ENCODE measurements at regions not wholly inside any gene's neighbourhood (a gene's known extent, or its start where the extent isn't known, plus 50 kb on each side); places are given as distances from the start of the nearest gene placed in this dataset.

- no peaks in the 10 kb centered on the region for H3K9me3 ChIP-seq (ENCODE audit: insufficient read depth, low read length, severe bottlenecking)
- H3K36me3 ChIP-seq (ENCODE audit: insufficient read depth, low read length) = no peaks in the 10 kb centered on the region
- H3K4me2 ChIP-seq (ENCODE audit: insufficient read depth, low read length) = no peak overlapping the region
- TF ChIP-seq CTCF (IDR thresholded peaks at IDR 0.05; ENCODE audit: borderline replicate concordance, extremely low read depth, low read length, poor library complexity, severe bottlenecking) (no peak), EZH2 (IDR thresholded peaks at IDR 0.05; ENCODE audit: borderline replicate concordance, low read depth, low read length, severe bottlenecking) (no peak)
- H3K79me2 ChIP-seq (ENCODE audit: insufficient read depth, low read length) = no peaks in the 10 kb centered on the region
- no peaks in the 10 kb centered on the region for H4K20me1 ChIP-seq (ENCODE audit: insufficient read depth, low read length)
- no peaks in the 10 kb centered on the region for H3K27me3 ChIP-seq (ENCODE audit: insufficient read depth, low read length, poor library complexity)
- no peak for ATAC-seq (ENCODE audit: insufficient read depth, low read depth)
- no peaks in the 10 kb centered on the region for H3K4me1 ChIP-seq (ENCODE audit: insufficient read depth, low read length)
- no peak overlapping the region for H3K4me3 ChIP-seq (ENCODE audit: low read depth in 1 of 2, low read length in 2 of 2)
- H3K9ac ChIP-seq (ENCODE audit: low read depth, low read length) = no peak overlapping the region
- H2AFZ ChIP-seq (ENCODE audit: low read depth, low read length) = no peak overlapping the region
- H3K27ac ChIP-seq (ENCODE audit: low read length) = no peak overlapping the region
- DNase-seq = no peak
These were observed 243.0 kb downstream of the ICE1 start for GRCh38 chr5:5665225-5666075.

- DNase-seq = no peak
- Histone ChIP-seq H3K36me3 (ENCODE audit: insufficient read depth, low read length) (no peaks in the 10 kb centered on the region), H4K20me1 (ENCODE audit: insufficient read depth, low read length) (no peaks in the 10 kb centered on the region), H3K4me3 (ENCODE audit: low read depth in 1 of 2, low read length in 2 of 2) (no peak overlapping the region), H3K79me2 (ENCODE audit: insufficient read depth, low read length) (no peaks in the 10 kb centered on the region), H3K9ac (ENCODE audit: low read depth, low read length) (no peak overlapping the region), H3K27me3 (ENCODE audit: insufficient read depth, low read length, poor library complexity) (no peaks in the 10 kb centered on the region), H3K4me2 (ENCODE audit: insufficient read depth, low read length) (no peak overlapping the region), H3K4me1 (ENCODE audit: insufficient read depth, low read length) (no peaks in the 10 kb centered on the region), H3K27ac (ENCODE audit: low read length) (no peak overlapping the region), H3K9me3 (ENCODE audit: insufficient read depth, low read length, severe bottlenecking) (no peaks in the 10 kb centered on the region), H2AFZ (ENCODE audit: low read depth, low read length) (no peak overlapping the region)
- TF ChIP-seq CTCF (IDR thresholded peaks at IDR 0.05; ENCODE audit: borderline replicate concordance, extremely low read depth, low read length, poor library complexity, severe bottlenecking) = no peak
- TF ChIP-seq EZH2 (IDR thresholded peaks at IDR 0.05; ENCODE audit: borderline replicate concordance, low read depth, low read length, severe bottlenecking) = no peak
- ATAC-seq (ENCODE audit: insufficient read depth, low read depth) = no peak
These were observed 236.5 kb downstream of the ICE1 start for GRCh38 chr5:5658889-5659465.

GRCh38 chr5:5658226-5658625, 235.7 kb downstream of the ICE1 start:
- H3K27me3 ChIP-seq (ENCODE audit: insufficient read depth, low read length, poor library complexity) = no peaks in the 10 kb centered on the region
- no peaks in the 10 kb centered on the region for H3K4me1 ChIP-seq (ENCODE audit: insufficient read depth, low read length)
- TF ChIP-seq EZH2 (IDR thresholded peaks at IDR 0.05; ENCODE audit: borderline replicate concordance, low read depth, low read length, severe bottlenecking) = no peak
- TF ChIP-seq CTCF (IDR thresholded peaks at IDR 0.05; ENCODE audit: borderline replicate concordance, extremely low read depth, low read length, poor library complexity, severe bottlenecking) = no peak
- ATAC-seq (ENCODE audit: insufficient read depth, low read depth) = no peak
- H3K27ac ChIP-seq (ENCODE audit: low read length) = no peak overlapping the region
- no peaks in the 10 kb centered on the region for H3K79me2 ChIP-seq (ENCODE audit: insufficient read depth, low read length)
- no peak overlapping the region for H3K4me2 ChIP-seq (ENCODE audit: insufficient read depth, low read length)
- no peak for DNase-seq
- no peaks in the 10 kb centered on the region for H4K20me1 ChIP-seq (ENCODE audit: insufficient read depth, low read length)
- no peak overlapping the region for H2AFZ ChIP-seq (ENCODE audit: low read depth, low read length)
- no peak overlapping the region for H3K4me3 ChIP-seq (ENCODE audit: low read depth in 1 of 2, low read length in 2 of 2)
- H3K36me3 ChIP-seq (ENCODE audit: insufficient read depth, low read length) = no peaks in the 10 kb centered on the region
- no peak overlapping the region for H3K9ac ChIP-seq (ENCODE audit: low read depth, low read length)
- H3K9me3 ChIP-seq (ENCODE audit: insufficient read depth, low read length, severe bottlenecking) = no peaks in the 10 kb centered on the region
